Esophagus squamous epithelium (tissue), 5 donors: ENCODE measurements at regions not wholly inside any gene's neighbourhood (a gene's known extent, or its start where the extent isn't known, plus 50 kb on each side); places are given as distances from the start of the nearest gene placed in this dataset.
A peak's percentile ranks its signal among the peaks of the same experiment; 100 is the strongest.

Source experiments
- DNase-seq: peaks from one replicate; lab custom pipeline; 2025; lab: John Stamatoyannopoulos, UW
- H3K27ac ChIP-seq, 4 donors: fragments of 200-600 bp; sonication (generic); one replicate each; pipeline ENCODE4 v1.5.1; 2016 to 2019; ENCODE audit warnings: mild to moderate bottlenecking in 1 of 4
- H3K27me3 ChIP-seq, 4 donors: fragments of 200-600 bp; sonication (generic); 1 replicate in 3 of 4; 2 replicates in 1 of 4; pipeline versions ENCODE4 v1.5.1 to v1.6.0; 2017 to 2021; ENCODE audit warnings: antibody characterized with exemption in 1 of 4
- H3K36me3 ChIP-seq, 3 donors: fragments of 200-600 bp; sonication (generic); one replicate each; pipeline ENCODE4 v1.5.1; 2016 to 2019
- H3K4me1 ChIP-seq, 3 donors: fragments of 200-600 bp; sonication (generic); one replicate each; pipeline ENCODE4 v1.5.1; 2017 to 2019
- H3K4me3 ChIP-seq, 4 donors: fragments of 200-600 bp; sonication (generic); 1 replicate in 3 of 4; 2 replicates in 1 of 4; pipeline ENCODE4 v1.5.1; 2016 to 2019; ENCODE audit warnings: mild to moderate bottlenecking in 2 of 4, moderate library complexity in 1 of 4
- H3K9me3 ChIP-seq, 3 donors: fragments of 200-600 bp; sonication (generic); one replicate each; pipeline ENCODE4 v1.5.1; 2016 to 2019
- POLR2A ChIP-seq, 4 donors: fragments of 450-650 bp; IDR thresholded peaks; one replicate each; pipeline ENCODE4 v1.6.1; 2017; ENCODE audit warnings: antibody characterized with exemption in 4 of 4, mild to moderate bottlenecking in 4 of 4, moderate library complexity in 3 of 4
- WGBS, 2 donors: methylation state at CpG; one replicate each; pipeline ENCODE4 v1.1.5; 2018; 5-methylcytosine and 5-hydroxymethylcytosine counted together
- intact Hi-C: fragments of 100-400 bp; cut with DNase I; formaldehyde crosslinking; loops from one replicate; pipeline ENCODE4 v1.15.0; 2022
- TF ChIP-seq, protein P1 (sequence below), 6 experiments: fragments of 450-650 bp in 4 of 6; fragments of 200-600 bp in 2 of 6; sonication (generic) in 2 of 6; IDR thresholded peaks; one replicate each; pipeline ENCODE4 v1.5.1; 2016 to 2019; ENCODE audit warnings: antibody characterized with exemption in 6 of 6, mild to moderate bottlenecking in 4 of 6, moderate library complexity in 4 of 6
- donor health status: DM: yes; HTN: yes; CAD: no.

DNA sequence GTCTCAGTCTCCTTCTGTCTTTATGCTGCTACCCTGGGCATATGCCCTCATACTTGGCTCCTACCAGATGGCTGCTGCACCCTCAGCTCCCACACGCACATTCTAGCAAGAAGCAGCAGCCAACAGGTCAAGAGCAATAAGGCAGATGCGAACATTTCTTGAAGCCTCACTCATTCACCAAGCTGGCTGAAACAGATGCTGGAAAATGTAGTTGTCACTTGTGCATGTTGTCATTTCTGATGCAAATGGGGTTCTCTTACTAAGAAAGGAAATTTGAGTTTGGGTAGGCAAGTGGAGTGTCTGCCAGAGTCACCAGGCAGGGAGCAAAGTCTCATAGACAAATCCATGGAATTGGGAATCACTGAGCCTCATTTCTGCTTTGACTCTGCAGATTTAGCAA lies 57.4 kb upstream of the SORBS2 start:
- DNase-seq: no peak
- 80 to 100% methylated on average over 2 of the region's 2 CpGs for WGBS, 2 donors
- H3K4me3 ChIP-seq: no peak overlapping the region
- H3K4me1 ChIP-seq: peaks cover 0 to 26% (median 4%) of the 10 kb centered on the region in 3 donors
- no peaks in the 10 kb centered on the region for H3K27me3 ChIP-seq
- peak overlapping the region in 1 of 4 donors; percentile 55 for H3K27ac ChIP-seq
- H3K9me3 ChIP-seq: no peaks in the 10 kb centered on the region
- intact Hi-C loops: no loop called here
- H3K36me3 ChIP-seq: no peaks in the 10 kb centered on the region
- no peak for TF ChIP-seq POLR2A (IDR thresholded peaks at IDR 0.05)
- TF ChIP-seq, protein P1, sequence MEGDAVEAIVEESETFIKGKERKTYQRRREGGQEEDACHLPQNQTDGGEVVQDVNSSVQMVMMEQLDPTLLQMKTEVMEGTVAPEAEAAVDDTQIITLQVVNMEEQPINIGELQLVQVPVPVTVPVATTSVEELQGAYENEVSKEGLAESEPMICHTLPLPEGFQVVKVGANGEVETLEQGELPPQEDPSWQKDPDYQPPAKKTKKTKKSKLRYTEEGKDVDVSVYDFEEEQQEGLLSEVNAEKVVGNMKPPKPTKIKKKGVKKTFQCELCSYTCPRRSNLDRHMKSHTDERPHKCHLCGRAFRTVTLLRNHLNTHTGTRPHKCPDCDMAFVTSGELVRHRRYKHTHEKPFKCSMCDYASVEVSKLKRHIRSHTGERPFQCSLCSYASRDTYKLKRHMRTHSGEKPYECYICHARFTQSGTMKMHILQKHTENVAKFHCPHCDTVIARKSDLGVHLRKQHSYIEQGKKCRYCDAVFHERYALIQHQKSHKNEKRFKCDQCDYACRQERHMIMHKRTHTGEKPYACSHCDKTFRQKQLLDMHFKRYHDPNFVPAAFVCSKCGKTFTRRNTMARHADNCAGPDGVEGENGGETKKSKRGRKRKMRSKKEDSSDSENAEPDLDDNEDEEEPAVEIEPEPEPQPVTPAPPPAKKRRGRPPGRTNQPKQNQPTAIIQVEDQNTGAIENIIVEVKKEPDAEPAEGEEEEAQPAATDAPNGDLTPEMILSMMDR (IDR thresholded peaks at IDR 0.05): no peak

DNA sequence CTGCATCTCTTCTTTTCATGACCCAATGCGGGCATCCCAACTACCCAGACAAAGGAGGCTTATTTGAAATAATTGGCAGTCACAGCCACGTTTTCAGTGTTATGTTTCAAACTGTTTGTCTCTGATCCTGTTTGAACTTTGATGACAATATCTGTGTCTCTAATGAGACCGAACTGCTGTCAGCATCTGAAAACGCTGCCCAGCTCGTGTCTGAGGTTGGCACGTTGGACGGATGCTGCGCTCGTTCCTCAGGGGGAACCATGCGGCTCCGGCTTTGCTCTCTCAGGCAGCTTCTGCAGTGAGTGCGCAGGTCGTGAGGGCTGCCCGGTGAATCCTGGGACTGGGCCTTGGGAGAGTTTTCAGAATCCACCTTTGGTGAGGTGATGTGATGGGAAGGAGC lies 58.4 kb upstream of the SORBS2 start:
- Histone ChIP-seq H3K9me3 (no peaks in the 10 kb centered on the region), H3K27me3 (no peaks in the 10 kb centered on the region), H3K36me3 (no peaks in the 10 kb centered on the region), H3K4me3 (no peak overlapping the region), H3K4me1 (peaks cover 0 to 31% (median 4%) of the 10 kb centered on the region in 3 donors), H3K27ac (no peak overlapping the region)
- WGBS, 2 donors: 85 to 89% methylated on average over 10 to 12 of the region's 14 CpGs
- TF ChIP-seq, protein P1 (IDR thresholded peaks at IDR 0.05): no peak
- TF ChIP-seq POLR2A (IDR thresholded peaks at IDR 0.05): no peak
- intact Hi-C loops: no loop called here
- no peak for DNase-seq

DNA sequence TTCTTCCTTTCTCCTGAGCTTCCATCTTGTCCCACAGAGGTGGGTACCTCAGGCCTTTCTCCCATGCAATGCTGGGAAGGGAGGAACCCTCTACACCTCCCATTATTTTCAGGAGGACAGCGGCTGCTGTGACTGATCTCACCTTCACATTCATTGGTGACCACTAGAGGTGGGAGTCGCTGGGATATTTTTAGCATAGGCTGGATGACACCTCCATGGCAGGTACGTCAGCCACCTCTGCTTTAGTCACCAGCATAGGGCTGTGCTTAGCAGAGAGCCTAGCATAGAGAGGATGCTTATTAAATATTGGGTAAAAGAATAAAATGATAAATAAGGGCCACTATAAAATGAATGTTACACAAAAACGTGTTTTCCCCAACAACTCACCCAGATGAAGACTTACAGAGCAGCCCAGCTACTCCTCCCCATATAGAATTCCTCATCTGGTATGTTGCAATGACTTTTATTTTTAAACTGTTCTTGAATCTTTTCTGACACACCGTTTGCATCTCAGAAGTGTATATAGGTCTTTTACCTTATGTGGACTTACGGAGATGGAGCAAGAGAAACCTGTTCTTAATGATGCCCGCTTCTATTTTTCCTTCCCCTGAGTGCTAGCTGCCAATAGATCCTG lies 60.9 kb upstream of the SORBS2 start:
- Histone ChIP-seq H3K27me3 (no peaks in the 10 kb centered on the region), H3K36me3 (no peaks in the 10 kb centered on the region), H3K4me1 (peaks cover 0 to 19% (median 4%) of the 10 kb centered on the region in 3 donors), H3K9me3 (no peaks in the 10 kb centered on the region), H3K27ac (no peak overlapping the region), H3K4me3 (no peak overlapping the region)
- intact Hi-C loops: no loop called here
- no peak for DNase-seq
- 81 to 89% methylated on average over 7 of the region's 7 CpGs for WGBS, 2 donors
- TF ChIP-seq POLR2A (IDR thresholded peaks at IDR 0.05): no peak
- TF ChIP-seq, protein P1 (IDR thresholded peaks at IDR 0.05): peak in 1 of 6 experiments; percentile 4

DNA sequence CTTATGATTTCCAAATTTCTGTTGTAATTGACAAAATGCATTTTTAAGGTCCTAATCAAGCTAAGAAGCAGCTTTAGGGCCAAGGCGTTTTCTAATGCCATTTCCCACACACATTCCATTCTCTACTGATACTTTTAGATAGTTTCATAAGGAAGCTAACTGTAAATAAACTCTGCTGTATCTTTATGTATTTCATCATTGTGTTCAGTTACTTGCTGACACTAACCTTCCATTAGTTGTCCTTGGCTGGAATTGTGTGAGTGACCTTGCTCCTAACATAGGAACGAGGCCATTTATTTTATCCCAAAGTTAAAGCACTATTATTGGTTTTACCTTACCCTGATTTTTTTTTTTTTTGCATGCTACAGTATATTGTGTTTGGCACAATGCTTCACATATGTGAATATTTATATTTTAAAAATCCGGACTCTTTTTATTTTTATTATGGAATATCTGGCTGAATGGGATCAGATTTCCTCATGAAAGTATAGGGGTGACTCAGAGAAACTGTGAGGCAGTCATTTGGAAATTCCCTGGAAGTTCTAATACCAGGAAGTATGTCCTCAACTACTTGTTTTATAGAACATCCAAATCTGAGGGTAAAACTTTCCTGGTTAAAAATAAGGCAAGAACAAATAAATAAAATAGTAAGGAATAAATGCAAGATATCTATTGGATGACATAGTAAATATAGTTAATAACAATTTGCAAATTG lies 62.7 kb upstream of the SORBS2 start:
- no peaks in the 10 kb centered on the region for H3K9me3 ChIP-seq
- intact Hi-C loops: no loop called here
- WGBS, 2 donors: 30 to 50% methylated on average over 3 of the region's 3 CpGs
- peaks cover 0 to 5% (median 0%) of the 10 kb centered on the region in 3 donors for H3K4me1 ChIP-seq
- no peak for TF ChIP-seq POLR2A (IDR thresholded peaks at IDR 0.05)
- TF ChIP-seq, protein P1 (IDR thresholded peaks at IDR 0.05): no peak
- no peaks in the 10 kb centered on the region for H3K36me3 ChIP-seq
- H3K27me3 ChIP-seq: no peaks in the 10 kb centered on the region
- DNase-seq: no peak
- H3K27ac ChIP-seq: no peak overlapping the region
- H3K4me3 ChIP-seq: no peak overlapping the region

DNA sequence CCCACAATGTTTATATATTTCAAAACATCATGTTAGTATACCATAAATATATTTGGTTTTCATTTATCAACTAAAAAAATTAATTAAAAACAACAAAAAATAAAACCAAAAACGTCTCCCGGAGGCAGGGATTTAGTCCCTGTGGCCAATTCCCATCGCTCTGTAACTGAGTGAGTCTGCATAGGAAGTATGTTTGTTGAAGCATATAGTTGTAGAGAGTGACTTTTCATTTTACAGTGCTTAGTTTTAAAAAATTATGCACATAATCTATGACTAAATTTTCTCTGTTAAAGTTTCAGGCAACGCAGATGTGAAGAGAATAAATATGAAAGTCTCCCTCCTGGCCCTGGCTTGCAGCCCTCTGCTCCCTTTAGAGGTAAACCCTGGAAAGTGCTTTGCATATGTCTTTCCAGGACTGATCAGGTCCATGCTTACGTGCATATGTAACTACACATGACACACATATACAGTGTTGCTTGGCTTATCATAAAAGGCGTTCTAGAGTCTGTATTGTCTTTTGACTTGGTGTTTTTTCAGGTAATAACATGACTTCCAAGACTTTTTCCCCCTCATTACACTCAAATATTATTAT lies 63.4 kb upstream of the SORBS2 start:
- Histone ChIP-seq H3K9me3 (no peaks in the 10 kb centered on the region), H3K4me3 (no peak overlapping the region), H3K27ac (no peak overlapping the region), H3K4me1 (peaks cover 0 to 5% (median 0%) of the 10 kb centered on the region in 3 donors), H3K27me3 (no peaks in the 10 kb centered on the region), H3K36me3 (no peaks in the 10 kb centered on the region)
- TF ChIP-seq, protein P1 (IDR thresholded peaks at IDR 0.05): no peak
- no peak for TF ChIP-seq POLR2A (IDR thresholded peaks at IDR 0.05)
- no peak for DNase-seq
- 77 to 79% methylated on average over 6 of the region's 6 CpGs for WGBS, 2 donors
- intact Hi-C loops: no loop called here
